OCI-LY3 (cell line): ENCODE measurements at regions not wholly inside any gene's neighbourhood (a gene's known extent, or its start where the extent isn't known, plus 50 kb on each side); places are given as distances from the start of the nearest gene placed in this dataset.

Experiments
- H2AFZ ChIP-seq: fragments of 200-600, 300-600 bp; shearing (Covaris generic); 2 replicates; pipeline ENCODE4 v1.6.0; 2014; ENCODE audit warnings: antibody characterized with exemption, low read depth, low read length
- H3K27ac ChIP-seq: fragments of 200-600, 300-600 bp; sonication (generic); 2 replicates; pipeline ENCODE4 v1.5.1; 2014; ENCODE audit warnings: mild to moderate bottlenecking, low read length, moderate library complexity, mixed read lengths
- H3K27me3 ChIP-seq: fragments of 200-600, 300-600 bp; sonication (generic); 2 replicates; pipeline ENCODE4 v1.6.1; 2014; ENCODE audit warnings: low read depth, low read length, mixed read lengths
- H3K36me3 ChIP-seq: fragments of 200-600, 300-600 bp; sonication (generic); replicated peaks from 2 replicates; pipeline ENCODE3; 2014; ENCODE audit warnings: low read depth, low read length, mixed read lengths
- H3K4me1 ChIP-seq: fragments of 300-600, 200-600 bp; sonication (generic); 2 replicates; pipeline ENCODE4 v1.6.1; 2014; ENCODE audit warnings: low read length, mixed read lengths
- H3K4me2 ChIP-seq: fragments of 200-600, 300-600 bp; sonication (generic); 2 replicates; pipeline ENCODE4 v1.6.1; 2014; ENCODE audit warnings: low read length, mixed read lengths
- H3K4me3 ChIP-seq: fragments of 300-600, 200-600 bp; sonication (generic); 2 replicates; pipeline ENCODE4 v1.5.1; 2014; ENCODE audit warnings: antibody characterized with exemption, mild to moderate bottlenecking, low read length, moderate library complexity
- H3K79me2 ChIP-seq: fragments of 300-600, 200-600 bp; shearing (Covaris generic); 2 replicates; pipeline ENCODE4 v1.6.1; 2014; ENCODE audit warnings: mild to moderate bottlenecking, low read length, mixed read lengths
- H3K9ac ChIP-seq: fragments of 300-600, 200-600 bp; shearing (Covaris generic); 2 replicates; pipeline ENCODE4 v1.6.0; 2014; ENCODE audit warnings: mild to moderate bottlenecking, low read length, moderate library complexity
- H3K9me3 ChIP-seq: fragments of 200-600, 300-600 bp; shearing (Covaris generic); 2 replicates; pipeline ENCODE4 v1.6.1; 2014; ENCODE audit warnings: low read length, mixed read lengths; ENCODE audit not compliant: insufficient read depth
- H4K20me1 ChIP-seq: fragments of 200-600, 300-600 bp; sonication (generic); 2 replicates; pipeline ENCODE4 v1.6.1; 2016; ENCODE audit warnings: low read length, mixed read lengths; ENCODE audit not compliant: insufficient read depth
- CTCF ChIP-seq: fragments of 200-600, 300-600 bp; sonication (generic); IDR thresholded peaks from 2 replicates; pipeline ENCODE4 v1.5.1; 2014; ENCODE audit warnings: antibody characterized with exemption, low read length, low read depth
- EZH2phosphoT487 ChIP-seq: fragments of 200-600 bp; shearing (Covaris generic); IDR thresholded peaks from 2 replicates; pipeline ENCODE4 v1.6.1; 2018; ENCODE audit warnings: antibody characterized with exemption, mixed run types, low read depth

- Histone ChIP-seq H3K4me1 (no peaks in the 10 kb centered on the region), H3K4me2 (no peak overlapping the region), H3K4me3 (no peak overlapping the region), H3K9me3 (no peaks in the 10 kb centered on the region), H2AFZ (no peak overlapping the region), H3K27ac (no peak overlapping the region), H3K36me3 (no peaks in the 10 kb centered on the region), H3K27me3 (no peaks in the 10 kb centered on the region; the same call in none of the 2 replicates), H4K20me1 (no peaks in the 10 kb centered on the region), H3K79me2 (no peaks in the 10 kb centered on the region), H3K9ac (no peak overlapping the region)
- no peak for TF ChIP-seq CTCF
Observed at GRCh38 chr1:29470788-29471119, 234.4 kb downstream of the PTPRU start.

- Histone ChIP-seq H3K4me2 (no peak overlapping the region), H3K79me2 (no peaks in the 10 kb centered on the region), H2AFZ (no peak overlapping the region), H3K4me1 (no peaks in the 10 kb centered on the region), H3K4me3 (no peak overlapping the region), H3K27me3 (no peaks in the 10 kb centered on the region; the same call in none of the 2 replicates), H3K9me3 (no peaks in the 10 kb centered on the region), H3K9ac (no peak overlapping the region), H3K27ac (no peak overlapping the region), H3K36me3 (no peaks in the 10 kb centered on the region), H4K20me1 (no peaks in the 10 kb centered on the region)
- TF ChIP-seq EZH2phosphoT487 (no peak), CTCF (no peak)
Observed at GRCh38 chr1:29470087-29470787, 233.9 kb downstream of the PTPRU start.

GRCh38 chr1:29469457-29469856, 233.1 kb downstream of the PTPRU start:
- H2AFZ ChIP-seq, result no peak overlapping the region
- no peak overlapping the region for H3K4me2 ChIP-seq
- H3K27ac ChIP-seq, result no peak overlapping the region
- no peak overlapping the region for H3K9ac ChIP-seq
- no peaks in the 10 kb centered on the region for H4K20me1 ChIP-seq
- TF ChIP-seq CTCF (no peak), EZH2phosphoT487 (no peak)
- H3K4me1 ChIP-seq, result no peaks in the 10 kb centered on the region
- no peak overlapping the region for H3K4me3 ChIP-seq
- H3K27me3 ChIP-seq, result no peaks in the 10 kb centered on the region; the same call in none of the 2 replicates
- H3K9me3 ChIP-seq, result no peaks in the 10 kb centered on the region
- no peaks in the 10 kb centered on the region for H3K79me2 ChIP-seq
- H3K36me3 ChIP-seq, result no peaks in the 10 kb centered on the region

- Histone ChIP-seq H3K36me3 (no peaks in the 10 kb centered on the region), H3K4me3 (no peak overlapping the region), H2AFZ (no peak overlapping the region), H3K9me3 (no peaks in the 10 kb centered on the region), H3K27ac (no peak overlapping the region), H3K4me2 (no peak overlapping the region), H3K9ac (no peak overlapping the region), H3K4me1 (no peaks in the 10 kb centered on the region), H4K20me1 (no peaks in the 10 kb centered on the region), H3K27me3 (no peaks in the 10 kb centered on the region; the same call in 1 of the 2 replicates), H3K79me2 (no peaks in the 10 kb centered on the region)
- TF ChIP-seq EZH2phosphoT487 (no peak), CTCF (no peak)
Observed at GRCh38 chr1:29467989-29468900, 231.9 kb downstream of the PTPRU start.
